ENCODE measurements at regions not wholly inside any gene's neighbourhood (a gene's known extent, or its start where the extent isn't known, plus 50 kb on each side); places are given as distances from the start of the nearest gene placed in this dataset.

- no peak for TF ChIP-seq CTCF (IDR thresholded peaks at IDR 0.05; ENCODE audit: control extremely low read depth, extremely low read depth)
- no peaks in the 10 kb centered on the region for H3K36me3 ChIP-seq (ENCODE audit: control insufficient read depth in 4 of 4, insufficient read depth in 4 of 4, low read length in 4 of 4)
- no peak overlapping the region for H3K9ac ChIP-seq (ENCODE audit: insufficient read depth in 1 of 2, low read length in 2 of 2)
- H3K27me3 ChIP-seq (ENCODE audit: control insufficient read depth in 3 of 3, insufficient read depth in 3 of 3, low read length in 2 of 3), result no peaks in the 10 kb centered on the region
- no peak overlapping the region for H3K4me3 ChIP-seq
- no peaks in the 10 kb centered on the region for H3K9me3 ChIP-seq (ENCODE audit: control insufficient read depth in 4 of 4, insufficient read depth in 3 of 4, low read length in 3 of 4)
- WGBS, 2 donors, result 59 to 80% methylated on average over 4 of the region's 4 CpGs
- DNase-seq, result no peak
- no peak overlapping the region for H3K27ac ChIP-seq (ENCODE audit: low read depth in 1 of 2, low read length in 1 of 2)
- ATAC-seq (ENCODE audit: insufficient read depth, low FRiP score), result no peak
- H3K4me1 ChIP-seq (ENCODE audit: control insufficient read depth in 5 of 5, insufficient read depth in 5 of 5, low read length in 5 of 5), result peaks cover 0 to 3% (median 0%) of the 10 kb centered on the region in 5 donors
Observed at GRCh38 chr3:176428552-176428951, 768.7 kb downstream of the TBL1XR1 start.

- H3K4me3 ChIP-seq, result no peak overlapping the region
- no peak for DNase-seq
- no peak for TF ChIP-seq CTCF (IDR thresholded peaks at IDR 0.05; ENCODE audit: control extremely low read depth, extremely low read depth)
- no peak for ATAC-seq (ENCODE audit: insufficient read depth, low FRiP score)
- H3K27me3 ChIP-seq (ENCODE audit: control insufficient read depth in 3 of 3, insufficient read depth in 3 of 3, low read length in 2 of 3), result no peaks in the 10 kb centered on the region
- H3K4me1 ChIP-seq (ENCODE audit: control insufficient read depth in 5 of 5, insufficient read depth in 5 of 5, low read length in 5 of 5), result peaks cover 0 to 3% (median 0%) of the 10 kb centered on the region in 5 donors
- no peak overlapping the region for H3K27ac ChIP-seq (ENCODE audit: low read depth in 1 of 2, low read length in 1 of 2)
- H3K36me3 ChIP-seq (ENCODE audit: control insufficient read depth in 4 of 4, insufficient read depth in 4 of 4, low read length in 4 of 4), result no peaks in the 10 kb centered on the region
- H3K9me3 ChIP-seq (ENCODE audit: control insufficient read depth in 4 of 4, insufficient read depth in 3 of 4, low read length in 3 of 4), result no peaks in the 10 kb centered on the region
- no peak overlapping the region for H3K9ac ChIP-seq (ENCODE audit: insufficient read depth in 1 of 2, low read length in 2 of 2)
Observed at GRCh38 chr3:176426371-176426770, 770.9 kb downstream of the TBL1XR1 start.

GRCh38 chr3:176416870-176417269 is 780.4 kb downstream of the TBL1XR1 start:
- H3K4me1 ChIP-seq (ENCODE audit: control insufficient read depth in 5 of 5, insufficient read depth in 5 of 5, low read length in 5 of 5), result peaks cover 0 to 5% (median 0%) of the 10 kb centered on the region in 5 donors
- no peaks in the 10 kb centered on the region for H3K9me3 ChIP-seq (ENCODE audit: control insufficient read depth in 4 of 4, insufficient read depth in 3 of 4, low read length in 3 of 4)
- no peak overlapping the region for H3K27ac ChIP-seq (ENCODE audit: low read depth in 1 of 2, low read length in 1 of 2)
- H3K4me3 ChIP-seq, result no peak overlapping the region
- WGBS, 2 donors, result 74 to 86% methylated on average over 3 of the region's 3 CpGs
- no peaks in the 10 kb centered on the region for H3K36me3 ChIP-seq (ENCODE audit: control insufficient read depth in 4 of 4, insufficient read depth in 4 of 4, low read length in 4 of 4)
- no peak for DNase-seq
- no peak for TF ChIP-seq CTCF (IDR thresholded peaks at IDR 0.05; ENCODE audit: control extremely low read depth, extremely low read depth)
- no peak overlapping the region for H3K9ac ChIP-seq (ENCODE audit: insufficient read depth in 1 of 2, low read length in 2 of 2)
- H3K27me3 ChIP-seq (ENCODE audit: control insufficient read depth in 3 of 3, insufficient read depth in 3 of 3, low read length in 2 of 3), result no peaks in the 10 kb centered on the region
- ATAC-seq (ENCODE audit: insufficient read depth, low FRiP score), result no peak

GRCh38 chr3:176415661-176416295 is 781.5 kb downstream of the TBL1XR1 start:
- Histone ChIP-seq H3K36me3 (ENCODE audit: control insufficient read depth in 4 of 4, insufficient read depth in 4 of 4, low read length in 4 of 4) (no peaks in the 10 kb centered on the region), H3K4me1 (ENCODE audit: control insufficient read depth in 5 of 5, insufficient read depth in 5 of 5, low read length in 5 of 5) (peaks cover 0 to 5% (median 0%) of the 10 kb centered on the region in 5 donors), H3K4me3 (no peak overlapping the region), H3K27ac (ENCODE audit: low read depth in 1 of 2, low read length in 1 of 2) (no peak overlapping the region), H3K9ac (ENCODE audit: insufficient read depth in 1 of 2, low read length in 2 of 2) (no peak overlapping the region), H3K27me3 (ENCODE audit: control insufficient read depth in 3 of 3, insufficient read depth in 3 of 3, low read length in 2 of 3) (no peaks in the 10 kb centered on the region), H3K9me3 (ENCODE audit: control insufficient read depth in 4 of 4, insufficient read depth in 3 of 4, low read length in 3 of 4) (no peaks in the 10 kb centered on the region)
- WGBS, 2 donors, result 66 to 76% methylated on average over 4 of the region's 4 CpGs
- DNase-seq (no peak), ATAC-seq (ENCODE audit: insufficient read depth, low FRiP score) (no peak)
- TF ChIP-seq CTCF (IDR thresholded peaks at IDR 0.05; ENCODE audit: control extremely low read depth, extremely low read depth), result no peak
